Psoas muscle (tissue), 7 donors: ENCODE measurements at regions not wholly inside any gene's neighbourhood (a gene's known extent, or its start where the extent isn't known, plus 50 kb on each side); places are given as distances from the start of the nearest gene placed in this dataset.
A peak's percentile ranks its signal among the peaks of the same experiment; 100 is the strongest.

Experiments
- ATAC-seq, 4 donors: fragments of 200-7000 bp; cut with Tn5 transposase; one replicate each; pipeline ENCODE4 v1.9.1; 2020; ENCODE audit warnings: moderate library complexity in 3 of 4, mild to moderate bottlenecking in 2 of 4
- DNase-seq, 2 donors: peaks; one replicate each; pipeline ENCODE4 v3.0.0-alpha.2; 2020
- H3K27ac ChIP-seq: fragments of 200-600 bp; one replicate; pipeline ENCODE4 v1.8.0; 2022
- H3K27me3 ChIP-seq, 3 donors: fragments of 200-600 bp in 1 of 3; one replicate each; pipeline versions ENCODE4 v1.6.1 to v1.8.0; 2013 to 2022; ENCODE audit warnings: low read length in 2 of 3, mild to moderate bottlenecking in 2 of 3, moderate library complexity in 1 of 3; ENCODE audit not compliant: insufficient read depth in 3 of 3
- H3K36me3 ChIP-seq, 2 donors: fragments of 200-600 bp in 1 of 2; one replicate each; pipeline versions ENCODE4 v1.6.1 to v1.8.0; 2013 to 2022; ENCODE audit warnings: low read depth in 1 of 2, mild to moderate bottlenecking in 1 of 2, moderate library complexity in 1 of 2; ENCODE audit not compliant: insufficient read depth in 1 of 2
- H3K4me1 ChIP-seq: fragments of 200-600 bp; one replicate; pipeline ENCODE4 v1.8.0; 2022
- H3K4me3 ChIP-seq: fragments of 200-600 bp; one replicate; pipeline ENCODE4 v1.8.0; 2022; ENCODE audit warnings: mild to moderate bottlenecking
- H3K9me3 ChIP-seq: fragments of 200-600 bp; one replicate; pipeline ENCODE4 v1.8.0; 2022
- WGBS, 3 donors: extraction: QIAGEN DNeasy Blood & Tissue Kit; methylation state at CpG; one replicate each; pipeline versions ENCODE4 v1.1.6 to v1.1.7; 2013; 5-methylcytosine and 5-hydroxymethylcytosine counted together
- intact Hi-C, 2 donors: fragments of 100-400 bp; cut with DNase I; formaldehyde crosslinking; loops; one replicate each; pipeline versions ENCODE4 v1.11.0 to v1.14.2; 2022
- TF ChIP-seq, protein P1 (sequence below): fragments of 200-600 bp; IDR thresholded peaks from one replicate; pipeline ENCODE4 v1.8.0; 2022; ENCODE audit warnings: antibody characterized with exemption
- donor health status: healthy with polysubstance abuse.
- donor health status: DM: no; HTN: no; CAD: no; lungs with moderate emphysema.
- donor health status: Bipolar disorder and iron deficiency.
- donor health status: healthy.
- donor health status: DM: yes; HTN: yes; CAD: no.
- donor health status: DM: no; HTN: no; CAD: no.
- donor health status: DM: yes; HTN: yes; CAD: no.

GRCh38 chr6:156557251-156557910 is 219.8 kb upstream of the ARID1B start:
- H3K9me3 ChIP-seq: no peaks in the 10 kb centered on the region
- TF ChIP-seq, protein P1, sequence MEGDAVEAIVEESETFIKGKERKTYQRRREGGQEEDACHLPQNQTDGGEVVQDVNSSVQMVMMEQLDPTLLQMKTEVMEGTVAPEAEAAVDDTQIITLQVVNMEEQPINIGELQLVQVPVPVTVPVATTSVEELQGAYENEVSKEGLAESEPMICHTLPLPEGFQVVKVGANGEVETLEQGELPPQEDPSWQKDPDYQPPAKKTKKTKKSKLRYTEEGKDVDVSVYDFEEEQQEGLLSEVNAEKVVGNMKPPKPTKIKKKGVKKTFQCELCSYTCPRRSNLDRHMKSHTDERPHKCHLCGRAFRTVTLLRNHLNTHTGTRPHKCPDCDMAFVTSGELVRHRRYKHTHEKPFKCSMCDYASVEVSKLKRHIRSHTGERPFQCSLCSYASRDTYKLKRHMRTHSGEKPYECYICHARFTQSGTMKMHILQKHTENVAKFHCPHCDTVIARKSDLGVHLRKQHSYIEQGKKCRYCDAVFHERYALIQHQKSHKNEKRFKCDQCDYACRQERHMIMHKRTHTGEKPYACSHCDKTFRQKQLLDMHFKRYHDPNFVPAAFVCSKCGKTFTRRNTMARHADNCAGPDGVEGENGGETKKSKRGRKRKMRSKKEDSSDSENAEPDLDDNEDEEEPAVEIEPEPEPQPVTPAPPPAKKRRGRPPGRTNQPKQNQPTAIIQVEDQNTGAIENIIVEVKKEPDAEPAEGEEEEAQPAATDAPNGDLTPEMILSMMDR: no peak
- H3K27ac ChIP-seq: no peak overlapping the region
- H3K36me3 ChIP-seq: no peaks in the 10 kb centered on the region
- intact Hi-C loops: no loop called here
- ATAC-seq (peak in 3 of 4 donors; percentile 34 to 55 (median 53)), DNase-seq (peak in 1 of 2 donors; percentile 63)
- no peaks in the 10 kb centered on the region for H3K4me1 ChIP-seq
- no peak overlapping the region for H3K4me3 ChIP-seq
- no peaks in the 10 kb centered on the region for H3K27me3 ChIP-seq
- WGBS, 3 donors: 38 to 43% (median 39%) methylated on average over 11 of the region's 11 CpGs

- DNase-seq (no peak), ATAC-seq (no peak)
- Histone ChIP-seq H3K4me1 (no peaks in the 10 kb centered on the region), H3K27me3 (no peaks in the 10 kb centered on the region), H3K36me3 (no peaks in the 10 kb centered on the region), H3K9me3 (no peaks in the 10 kb centered on the region), H3K4me3 (no peak overlapping the region), H3K27ac (no peak overlapping the region)
- TF ChIP-seq, protein P1: no peak
- intact Hi-C loops: no loop called here
- 67 to 79% (median 69%) methylated on average over 5 of the region's 5 CpGs for WGBS, 3 donors
Measured at GRCh38 chr6:156556811-156557210, 220.4 kb upstream of the ARID1B start.

GRCh38 chr6:156555116-156555515 is 222.1 kb upstream of the ARID1B start:
- no peak for ATAC-seq
- Histone ChIP-seq H3K27me3 (no peaks in the 10 kb centered on the region), H3K27ac (no peak overlapping the region), H3K9me3 (no peaks in the 10 kb centered on the region), H3K4me1 (no peaks in the 10 kb centered on the region), H3K4me3 (no peak overlapping the region), H3K36me3 (no peaks in the 10 kb centered on the region)
- TF ChIP-seq, protein P1: no peak
- DNase-seq: no peak
- 91 to 94% (median 92%) methylated on average over 2 of the region's 2 CpGs for WGBS, 3 donors
- intact Hi-C loops: no loop called here

DNA sequence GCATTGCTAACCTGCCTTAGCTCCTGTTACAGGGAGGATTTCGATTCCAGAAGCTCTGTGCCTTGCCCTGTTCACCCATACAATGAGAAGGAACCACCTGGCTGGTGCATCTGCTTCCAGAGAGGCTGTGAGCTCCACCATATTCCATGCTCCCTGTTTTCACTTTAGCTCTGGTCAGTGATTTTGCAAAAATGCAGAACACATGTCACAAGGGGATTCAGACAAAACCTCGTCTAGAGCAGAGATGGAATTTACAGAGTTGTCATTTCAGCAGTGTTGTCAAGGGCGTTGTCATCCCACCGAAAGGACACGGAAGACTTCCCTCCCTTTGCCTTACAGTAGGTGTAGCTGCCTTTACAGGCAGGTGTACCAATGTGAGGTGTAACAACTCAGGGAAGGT is 223.0 kb upstream of the ARID1B start:
- no peak for DNase-seq
- TF ChIP-seq, protein P1: no peak
- 41 to 48% (median 47%) methylated on average over 5 of the region's 5 CpGs for WGBS, 3 donors
- Histone ChIP-seq H3K4me1 (no peaks in the 10 kb centered on the region), H3K27me3 (no peaks in the 10 kb centered on the region), H3K9me3 (no peaks in the 10 kb centered on the region), H3K36me3 (no peaks in the 10 kb centered on the region), H3K4me3 (no peak overlapping the region), H3K27ac (no peak overlapping the region)
- intact Hi-C loops: no loop called here
- no peak for ATAC-seq

- no peak for DNase-seq
- Histone ChIP-seq H3K4me1 (no peaks in the 10 kb centered on the region), H3K36me3 (no peaks in the 10 kb centered on the region), H3K4me3 (no peak overlapping the region), H3K9me3 (no peaks in the 10 kb centered on the region), H3K27me3 (no peaks in the 10 kb centered on the region), H3K27ac (no peak overlapping the region)
- no peak for ATAC-seq
- TF ChIP-seq, protein P1: no peak
- intact Hi-C loops: no loop called here
- 86% methylated on average over 9 of the region's 9 CpGs for WGBS, 3 donors
Measured at GRCh38 chr6:156552849-156553248, 224.3 kb upstream of the ARID1B start.
